ENCODE measurements at regions not wholly inside any gene's neighbourhood (a gene's known extent, or its start where the extent isn't known, plus 50 kb on each side); places are given as distances from the start of the nearest gene placed in this dataset.

DNA sequence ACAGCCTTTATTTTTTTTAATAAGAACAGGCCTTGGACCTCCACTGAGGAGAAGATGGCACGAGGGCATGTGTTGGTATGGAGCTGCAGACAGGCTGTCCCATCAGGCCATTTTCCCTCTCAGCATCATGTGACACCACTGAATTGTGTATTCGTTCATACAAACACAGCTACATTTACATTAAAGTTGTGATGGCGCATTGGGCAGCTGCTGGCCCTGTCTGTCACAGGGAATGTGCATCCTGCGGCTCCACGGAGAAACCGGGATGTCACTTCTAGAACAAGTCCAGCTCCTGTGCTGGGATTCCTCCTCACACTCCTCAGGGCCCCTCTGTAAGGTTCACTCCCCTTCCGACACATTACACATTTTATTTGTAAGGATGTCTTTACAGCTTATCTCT is 147.6 kb upstream of the TNR start:
- TF ChIP-seq, protein P1, sequence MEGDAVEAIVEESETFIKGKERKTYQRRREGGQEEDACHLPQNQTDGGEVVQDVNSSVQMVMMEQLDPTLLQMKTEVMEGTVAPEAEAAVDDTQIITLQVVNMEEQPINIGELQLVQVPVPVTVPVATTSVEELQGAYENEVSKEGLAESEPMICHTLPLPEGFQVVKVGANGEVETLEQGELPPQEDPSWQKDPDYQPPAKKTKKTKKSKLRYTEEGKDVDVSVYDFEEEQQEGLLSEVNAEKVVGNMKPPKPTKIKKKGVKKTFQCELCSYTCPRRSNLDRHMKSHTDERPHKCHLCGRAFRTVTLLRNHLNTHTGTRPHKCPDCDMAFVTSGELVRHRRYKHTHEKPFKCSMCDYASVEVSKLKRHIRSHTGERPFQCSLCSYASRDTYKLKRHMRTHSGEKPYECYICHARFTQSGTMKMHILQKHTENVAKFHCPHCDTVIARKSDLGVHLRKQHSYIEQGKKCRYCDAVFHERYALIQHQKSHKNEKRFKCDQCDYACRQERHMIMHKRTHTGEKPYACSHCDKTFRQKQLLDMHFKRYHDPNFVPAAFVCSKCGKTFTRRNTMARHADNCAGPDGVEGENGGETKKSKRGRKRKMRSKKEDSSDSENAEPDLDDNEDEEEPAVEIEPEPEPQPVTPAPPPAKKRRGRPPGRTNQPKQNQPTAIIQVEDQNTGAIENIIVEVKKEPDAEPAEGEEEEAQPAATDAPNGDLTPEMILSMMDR (IDR thresholded peaks at IDR 0.05; ENCODE audit: low read depth, low read length) = no peak
- TF ChIP-seq EZH2phosphoT487 (IDR thresholded peaks at IDR 0.05; ENCODE audit: low read depth) = no peak
